Retinal pigment epithelial cell (primary cell): ENCODE measurements at regions not wholly inside any gene's neighbourhood (a gene's known extent, or its start where the extent isn't known, plus 50 kb on each side); places are given as distances from the start of the nearest gene placed in this dataset.

Source experiments
- DNase-seq: peaks from one replicate; pipeline ENCODE4 v3.0.0-alpha.2; 2010; ENCODE audit warnings: low read depth
- H3K4me3 ChIP-seq: 2 replicates; pipeline ENCODE4 v1.5.1; 2011; ENCODE audit warnings: mild to moderate bottlenecking, low read length, control low read depth, moderate library complexity
- CTCF ChIP-seq: conservative IDR thresholded peaks from 2 replicates; pipeline ENCODE4 v1.5.1; 2011; ENCODE audit warnings: low read depth, low read length, control low read depth, inconsistent platforms

GRCh38 chr4:159506801-159507517 is 404.1 kb downstream of the RAPGEF2 start:
- DNase-seq = no peak
- no peak overlapping the region for H3K4me3 ChIP-seq
- no peak for TF ChIP-seq CTCF

GRCh38 chr4:159508917-159509500 is 406.1 kb downstream of the RAPGEF2 start:
- no peak for DNase-seq
- no peak for TF ChIP-seq CTCF
- no peak overlapping the region for H3K4me3 ChIP-seq

GRCh38 chr4:159512348-159512747 is 409.5 kb downstream of the RAPGEF2 start:
- no peak for DNase-seq
- H3K4me3 ChIP-seq = no peak overlapping the region
- TF ChIP-seq CTCF = no peak

- TF ChIP-seq CTCF = no peak
- no peak overlapping the region for H3K4me3 ChIP-seq
- DNase-seq = no peak
Observed at GRCh38 chr4:159515314-159516025, 412.6 kb downstream of the RAPGEF2 start.

GRCh38 chr4:159516556-159517140 is 413.8 kb downstream of the RAPGEF2 start:
- no peak for TF ChIP-seq CTCF
- DNase-seq = no peak
- no peak overlapping the region for H3K4me3 ChIP-seq

GRCh38 chr4:159520074-159520473 is 417.2 kb downstream of the RAPGEF2 start:
- no peak for TF ChIP-seq CTCF
- H3K4me3 ChIP-seq = no peak overlapping the region
- DNase-seq = no peak

- H3K4me3 ChIP-seq = no peak overlapping the region
- TF ChIP-seq CTCF = no peak
- DNase-seq = no peak
Observed at GRCh38 chr4:159526172-159526571, 423.3 kb downstream of the RAPGEF2 start.
